HG02610 (cell line): ENCODE measurements at regions not wholly inside any gene's neighbourhood (a gene's known extent, or its start where the extent isn't known, plus 50 kb on each side); places are given as distances from the start of the nearest gene placed in this dataset.

Experiments used
- ATAC-seq: cut with Tn5 transposase; IDR thresholded peaks from one replicate; pipeline ENCODE4 v1.9.1; 2021; ENCODE audit warnings: mild to moderate bottlenecking, moderate library complexity; ENCODE audit not compliant: unreplicated experiment

GRCh38 chr4:135344492-135344891 is 1142.9 kb upstream of the PABPC4L start:
- no peak for ATAC-seq

GRCh38 chr4:135338181-135338580 is 1136.6 kb upstream of the PABPC4L start:
- no peak for ATAC-seq

GRCh38 chr4:135325264-135325663 is 1123.7 kb upstream of the PABPC4L start:
- ATAC-seq, result no peak

GRCh38 chr4:135319685-135320084 is 1118.1 kb upstream of the PABPC4L start:
- ATAC-seq, result no peak

DNA sequence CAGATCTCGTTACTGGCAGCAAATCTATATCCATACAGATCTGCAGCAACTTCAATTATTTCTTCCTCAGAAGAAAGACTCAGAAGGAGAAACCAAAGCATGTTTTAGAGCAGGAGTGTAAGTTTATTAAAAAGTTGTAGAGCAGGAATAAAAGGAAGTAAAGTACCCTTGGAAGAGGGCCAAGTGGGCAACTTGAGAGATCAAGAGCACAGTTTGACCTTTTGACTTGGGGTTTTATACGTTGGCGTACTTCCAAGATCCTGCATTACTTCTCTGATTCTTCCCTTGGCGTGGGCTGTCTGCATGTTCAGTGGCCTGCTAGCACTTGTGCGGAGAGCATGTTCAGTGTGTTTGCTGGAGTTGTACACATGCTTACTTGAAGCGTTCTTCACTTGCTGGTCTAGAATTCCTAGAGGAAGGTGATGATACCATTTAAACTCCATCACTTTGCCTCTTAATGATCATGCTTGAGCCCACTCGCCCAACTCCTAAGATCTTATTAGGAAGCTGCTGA is 1114.7 kb upstream of the PABPC4L start:
- no peak for ATAC-seq

DNA sequence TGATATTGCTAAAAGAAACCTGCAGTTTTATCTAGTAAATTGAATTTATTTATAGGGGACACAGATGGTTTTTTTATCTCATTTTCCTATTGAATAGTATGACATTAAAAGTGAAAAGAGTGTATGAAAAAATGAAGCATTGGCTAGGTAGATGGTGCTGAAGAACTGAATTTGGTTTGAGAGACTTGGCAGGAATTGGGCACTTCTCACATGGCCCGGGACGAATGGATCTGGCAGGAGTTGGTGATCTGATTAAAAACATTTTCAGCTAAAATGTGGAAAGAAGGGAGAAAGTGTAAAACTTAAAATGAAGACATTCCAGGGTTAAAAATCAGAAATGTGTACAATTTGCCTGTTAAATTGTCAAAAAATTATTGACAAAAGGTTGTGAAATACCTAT is 1088.5 kb upstream of the PABPC4L start:
- ATAC-seq, result no peak

- no peak for ATAC-seq
Measured at GRCh38 chr4:135283934-135284333, 1082.3 kb upstream of the PABPC4L start.

DNA sequence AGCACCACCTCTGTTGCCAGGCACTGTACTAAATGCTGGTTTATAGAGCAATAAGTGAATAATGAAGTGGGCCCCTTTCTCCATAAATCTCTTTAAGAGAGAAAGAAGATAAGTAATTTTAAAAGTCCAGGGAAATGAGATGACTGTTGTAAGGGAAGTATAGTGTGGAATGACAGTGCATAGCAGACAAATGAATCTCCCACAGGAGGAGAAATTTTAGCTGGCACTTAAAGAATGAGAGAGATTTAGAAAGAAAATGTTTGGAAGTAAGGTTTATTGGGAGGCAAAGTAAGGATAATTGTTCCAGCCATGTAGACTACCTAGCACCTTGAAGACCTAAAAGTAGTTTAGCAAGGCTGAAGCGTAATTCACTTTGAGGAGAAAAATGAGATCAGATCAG is 1081.1 kb upstream of the PABPC4L start:
- ATAC-seq, result no peak

- ATAC-seq, result no peak
Measured at GRCh38 chr4:135281230-135281629, 1079.6 kb upstream of the PABPC4L start.

- no peak for ATAC-seq
Measured at GRCh38 chr4:135277980-135278315, 1076.4 kb upstream of the PABPC4L start.

- ATAC-seq, result no peak
Measured at GRCh38 chr4:135277068-135277979, 1075.7 kb upstream of the PABPC4L start.

GRCh38 chr4:135274416-135274815 is 1072.8 kb upstream of the PABPC4L start:
- no peak for ATAC-seq

DNA sequence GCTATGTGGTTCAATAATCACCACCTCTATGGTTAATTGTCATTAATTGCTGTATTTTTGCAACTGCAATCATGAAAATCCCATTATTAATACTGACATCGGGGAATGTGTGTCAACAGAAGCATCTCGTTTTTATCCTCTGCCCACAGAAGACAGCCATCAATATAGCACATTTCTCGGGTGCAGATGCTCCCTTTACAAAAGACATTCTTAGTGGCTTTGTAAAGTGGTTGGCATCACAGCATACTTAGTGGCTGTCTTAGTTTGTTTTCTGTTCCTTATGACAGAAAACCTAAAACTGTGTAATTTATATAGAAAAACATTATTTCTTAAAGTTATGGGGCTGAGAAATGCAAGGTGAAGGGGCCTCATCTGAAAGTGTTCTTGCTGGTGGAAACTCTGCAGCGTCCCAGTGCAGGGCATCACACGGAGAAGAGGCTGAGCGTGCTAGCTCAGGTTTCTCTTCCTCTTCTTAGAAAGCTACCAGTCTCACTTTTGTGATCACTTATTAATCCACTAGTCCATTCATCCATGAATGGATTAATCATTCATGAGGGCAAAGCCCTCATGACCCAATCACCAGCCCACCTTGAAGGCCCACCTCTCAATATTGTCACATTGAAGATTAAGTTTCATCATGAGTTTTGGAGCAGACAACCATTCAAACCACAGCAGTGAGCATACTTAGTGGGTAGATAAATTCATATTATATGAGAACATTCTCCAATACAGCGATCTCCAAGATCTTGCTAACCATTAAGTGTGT is 1067.7 kb upstream of the PABPC4L start:
- ATAC-seq, result no peak

DNA sequence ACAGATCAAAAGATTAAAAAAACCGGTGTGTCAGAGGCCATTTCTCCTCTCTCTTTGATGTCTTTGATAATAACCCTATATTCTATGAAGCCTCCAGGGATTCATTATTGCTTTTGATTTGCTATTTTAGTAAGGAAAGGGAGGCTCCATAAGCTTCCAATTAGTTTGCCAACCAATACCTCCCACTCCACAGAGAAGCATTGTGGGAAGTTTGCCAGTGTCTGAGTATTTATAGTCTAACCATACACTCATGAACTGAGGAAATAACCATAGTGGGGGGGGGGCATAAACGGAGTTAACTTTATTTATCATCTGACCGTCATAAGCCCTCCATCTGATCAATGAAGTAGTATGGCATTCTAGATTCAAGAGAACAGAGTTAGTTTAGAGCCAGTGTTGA is 1066.8 kb upstream of the PABPC4L start:
- no peak for ATAC-seq

DNA sequence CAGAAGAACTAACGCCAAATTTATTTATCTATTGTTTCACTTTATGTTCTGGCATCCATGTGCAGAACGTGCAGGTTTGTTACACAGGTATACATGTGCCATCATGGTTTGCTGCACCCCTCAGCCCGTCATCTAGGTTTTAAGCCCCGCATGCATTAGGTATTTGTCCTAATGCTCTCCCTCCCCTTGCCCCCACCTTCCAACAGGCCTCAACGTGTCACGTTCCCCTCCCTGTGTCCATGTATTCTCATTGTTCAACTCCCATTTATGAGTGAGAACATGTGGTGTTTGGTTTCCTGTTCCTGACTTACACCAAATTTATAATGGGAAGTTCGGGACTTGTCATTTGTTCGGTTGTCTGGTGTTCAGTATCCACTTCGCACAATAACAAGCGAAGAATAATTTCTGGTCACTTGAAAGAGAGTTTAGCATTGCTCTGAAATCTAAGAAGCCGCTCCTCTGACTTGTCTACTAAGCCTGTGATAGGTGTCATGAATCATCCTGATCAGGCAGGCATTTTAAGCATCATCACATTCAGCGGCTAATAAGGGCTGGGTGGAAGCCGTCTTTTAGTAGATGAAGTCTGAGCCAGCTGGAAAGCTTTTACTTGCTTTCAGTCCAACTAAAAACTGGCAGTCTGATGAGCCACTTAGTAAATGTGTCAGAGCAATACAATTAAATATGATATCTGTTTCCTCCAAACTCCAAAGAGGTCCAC is 1065.7 kb upstream of the PABPC4L start:
- no peak for ATAC-seq

DNA sequence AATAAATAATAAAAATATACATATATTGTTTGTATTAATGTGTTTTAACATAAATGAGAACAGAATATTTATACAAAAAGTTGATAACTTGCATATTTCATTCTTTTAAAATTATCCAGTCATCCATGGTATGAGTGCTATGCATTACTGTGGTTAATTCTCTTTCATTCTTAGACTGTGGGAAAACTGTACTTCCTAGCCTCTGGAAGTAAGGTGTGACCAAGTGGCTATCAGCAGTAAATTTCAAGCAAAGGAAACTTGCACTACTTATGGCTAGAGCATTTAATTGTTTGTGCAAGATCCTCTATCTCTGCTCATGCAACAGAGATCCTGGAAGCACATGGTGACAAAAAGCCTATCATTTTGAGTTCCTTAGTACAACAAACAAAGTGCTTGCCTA is 1054.5 kb upstream of the PABPC4L start:
- no peak for ATAC-seq

- ATAC-seq, result no peak
Measured at GRCh38 chr4:135250040-135250439, 1048.5 kb upstream of the PABPC4L start.

DNA sequence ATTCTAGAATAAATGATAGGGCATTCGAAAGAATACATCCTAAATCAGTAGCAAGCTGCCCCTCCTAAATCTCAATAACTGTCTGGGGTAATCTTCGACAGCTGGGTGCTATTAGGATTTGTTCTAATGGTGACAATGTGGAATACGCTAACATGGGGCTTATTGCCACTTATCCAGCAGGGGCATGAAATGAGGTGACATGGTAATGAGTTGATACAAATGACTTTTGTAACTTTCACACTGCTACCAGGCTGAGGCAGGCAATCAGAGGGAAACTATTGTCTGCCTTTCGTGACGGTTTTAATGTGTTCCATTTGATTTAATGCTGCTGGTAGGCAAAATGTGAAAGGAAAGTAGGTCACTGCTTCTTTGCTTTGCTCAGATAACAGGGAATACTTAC is 1047.4 kb upstream of the PABPC4L start:
- ATAC-seq, result no peak

DNA sequence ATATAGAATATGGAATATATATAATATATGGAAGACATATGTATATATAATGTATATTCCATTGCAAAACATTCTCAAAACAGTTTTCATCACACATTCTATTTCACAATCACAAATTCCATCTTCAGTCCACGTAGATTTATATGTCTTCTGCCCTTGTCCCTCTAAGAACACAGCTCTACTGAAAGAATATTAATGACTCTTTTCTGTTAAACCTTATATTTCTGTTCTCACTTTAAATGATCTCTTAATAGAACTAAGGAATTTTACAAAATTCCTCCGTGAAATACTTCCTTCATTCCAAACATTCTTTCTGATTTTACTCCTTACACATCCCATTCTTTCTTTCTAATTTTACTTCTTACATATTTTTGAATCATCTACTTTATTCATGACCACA is 1043.1 kb upstream of the PABPC4L start:
- no peak for ATAC-seq

GRCh38 chr4:135244056-135244455 is 1042.5 kb upstream of the PABPC4L start:
- no peak for ATAC-seq

- ATAC-seq, result no peak
Measured at GRCh38 chr4:135240796-135241195, 1039.2 kb upstream of the PABPC4L start.
